B cell (primary cell): ENCODE measurements at regions not wholly inside any gene's neighbourhood (a gene's known extent, or its start where the extent isn't known, plus 50 kb on each side); places are given as distances from the start of the nearest gene placed in this dataset.

Source experiments
- ATAC-seq: fragments of 200-7000 bp; cut with Tn5 transposase; one replicate; pipeline ENCODE4 v1.10.0; 2021; ENCODE audit warnings: low read depth, mild to moderate bottlenecking, moderate number of reproducible peaks, moderate library complexity
- CTCF ChIA-PET: fragments of 350-600 bp; sonication (Branson Sonifier 250); formaldehyde crosslinking; loops from one replicate; lab custom pipeline; 2021; ENCODE audit warnings: antibody characterized with exemption, inconsistent platforms; lab: Charles Lee
- POLR2A ChIA-PET: fragments of 350-600 bp; sonication (Branson Sonifier 250); formaldehyde crosslinking; loops from one replicate; lab custom pipeline; 2021; ENCODE audit warnings: antibody characterized with exemption; lab: Charles Lee
- DNase-seq: peaks from one replicate; pipeline ENCODE4 v3.0.0; 2013
- H2AFZ ChIP-seq: 2 replicates; pipeline ENCODE4 v1.6.1; 2012; ENCODE audit warnings: mild to moderate bottlenecking, low read depth, low read length; ENCODE audit not compliant: insufficient read depth, poor library complexity, severe bottlenecking
- H3K27ac ChIP-seq, 2 donors: 1 replicate in 1 of 2; 2 replicates in 1 of 2; pipeline ENCODE4 v1.5.1; 2012 to 2013; ENCODE audit warnings: low read length in 2 of 2, mild to moderate bottlenecking in 2 of 2, moderate library complexity in 1 of 2
- H3K27me3 ChIP-seq, 4 experiments: fragments of 200-600 bp in 1 of 4; sonication (generic) in 1 of 4; replicated peaks in 1 of 4; 1 replicate in 2 of 4; 2 replicates in 2 of 4; pipeline versions ENCODE4 v1.6.1 to v1.7.0; 2013 to 2016; ENCODE audit warnings: low read length in 3 of 4, mild to moderate bottlenecking in 2 of 4, mixed read lengths in 1 of 4, moderate library complexity in 1 of 4; ENCODE audit not compliant: insufficient read depth in 4 of 4, control insufficient read depth in 3 of 4; ENCODE audit errors: control extremely low read depth in 1 of 4
- H3K36me3 ChIP-seq, 2 experiments: replicated peaks in 1 of 2; 1 replicate in 1 of 2; 2 replicates in 1 of 2; pipeline versions ENCODE4 v1.6.1 to v1.7.1; 2013; ENCODE audit warnings: low read length in 1 of 2; ENCODE audit not compliant: insufficient read depth in 2 of 2, control insufficient read depth in 1 of 2; ENCODE audit errors: control extremely low read depth in 1 of 2, extremely low read depth in 1 of 2
- H3K4me1 ChIP-seq, 2 donors: fragments of 200-600 bp in 1 of 2; sonication (generic) in 1 of 2; 1 replicate in 1 of 2; 2 replicates in 1 of 2; pipeline versions ENCODE4 v1.5.1 to v1.6.1; 2013 to 2017; ENCODE audit warnings: low read length in 2 of 2; ENCODE audit not compliant: control insufficient read depth in 2 of 2, insufficient read depth in 2 of 2
- H3K4me2 ChIP-seq: replicated peaks from 2 replicates; pipeline ENCODE3; 2012; ENCODE audit warnings: mild to moderate bottlenecking, low read depth, low read length; ENCODE audit not compliant: poor library complexity, severe bottlenecking
- H3K4me3 ChIP-seq, 5 experiments: fragments of 200-600 bp in 1 of 5; sonication (generic) in 1 of 5; 1 replicate in 3 of 5; 2 replicates in 2 of 5; pipeline versions ENCODE4 v1.5.1 to v1.7.0; 2011 to 2016; ENCODE audit warnings: low read length in 4 of 5, mild to moderate bottlenecking in 4 of 5, low read depth in 2 of 5, control low read depth in 1 of 5, moderate library complexity in 1 of 5; ENCODE audit not compliant: insufficient read depth in 1 of 5; ENCODE audit errors: control extremely low read depth in 1 of 5, extremely low read depth in 1 of 5
- H3K79me2 ChIP-seq: fragments of 200-600 bp; sonication (generic); one replicate; pipeline ENCODE4 v1.6.0; 2016; ENCODE audit warnings: low read length; ENCODE audit not compliant: control insufficient read depth, insufficient read depth
- H3K9ac ChIP-seq: fragments of 200-600 bp; sonication (generic); 2 replicates; pipeline ENCODE4 v1.6.1; 2017; ENCODE audit warnings: mild to moderate bottlenecking, low read length, moderate library complexity
- H3K9me3 ChIP-seq, 3 donors: one replicate each; pipeline versions ENCODE4 v1.6.1 to v1.7.1; 2013; ENCODE audit warnings: low read length in 2 of 3; ENCODE audit not compliant: control insufficient read depth in 2 of 3, insufficient read depth in 1 of 3; ENCODE audit errors: control extremely low read depth in 1 of 3
- H4K20me1 ChIP-seq: 2 replicates; pipeline ENCODE4 v1.6.0; 2012; ENCODE audit warnings: mild to moderate bottlenecking, low read length; ENCODE audit not compliant: insufficient read depth, control insufficient read depth, poor library complexity, severe bottlenecking
- H3K27ac Mint-ChIP-seq: one replicate; pipeline ENCODE4 v1.8.0; 2021; ENCODE audit warnings: mixed read lengths
- H3K27me3 Mint-ChIP-seq: one replicate; pipeline ENCODE4 v1.8.0; 2021; ENCODE audit warnings: mixed read lengths
- H3K4me1 Mint-ChIP-seq: one replicate; pipeline ENCODE4 v1.8.0; 2021; ENCODE audit warnings: mixed read lengths
- H3K4me3 Mint-ChIP-seq: one replicate; pipeline ENCODE4 v1.8.0; 2021; ENCODE audit warnings: mixed read lengths
- H3K9me3 Mint-ChIP-seq: one replicate; pipeline ENCODE4 v1.8.0; 2022; ENCODE audit warnings: mixed read lengths; ENCODE audit not compliant: insufficient read depth
- CTCF ChIP-seq: fragments of 200-600 bp; IDR thresholded peaks from one replicate; pipeline ENCODE4 v1.8.0; 2022; ENCODE audit warnings: antibody characterized with exemption, mild to moderate bottlenecking
- EZH2 ChIP-seq: IDR thresholded peaks from 2 replicates; pipeline ENCODE4 v1.6.1; 2012; ENCODE audit warnings: borderline replicate concordance, low read depth, mild to moderate bottlenecking, moderate library complexity, low read length; ENCODE audit not compliant: insufficient read depth, poor library complexity, severe bottlenecking
- WGBS: methylation state at CpG from one replicate; pipeline ENCODE4 v1.1.5; 2013; ENCODE audit warnings: missing lambda C conversion rate; ENCODE audit not compliant: insufficient coverage; 5-methylcytosine and 5-hydroxymethylcytosine counted together
- intact Hi-C: fragments of 100-400 bp; cut with micrococcal nuclease; formaldehyde crosslinking; loops from one replicate; pipeline ENCODE4 v1.10.0; 2022

- H3K36me3 ChIP-seq, result no peaks in the 10 kb centered on the region
- TF ChIP-seq CTCF (no peak), EZH2 (no peak)
- no peaks in the 10 kb centered on the region for H3K9me3 Mint-ChIP-seq
- peaks cover 12% of the 10 kb centered on the region for H3K27me3 Mint-ChIP-seq
- H3K4me1 Mint-ChIP-seq, result no peaks in the 10 kb centered on the region
- no peak overlapping the region for H3K27ac Mint-ChIP-seq
- no peak overlapping the region for H3K4me3 Mint-ChIP-seq
- no peak overlapping the region for H3K27ac ChIP-seq
- POLR2A ChIA-PET, result no interaction called here
- H3K4me2 ChIP-seq, result no peak overlapping the region
- DNase-seq (no peak), ATAC-seq (no peak)
- 90% methylated on average over 5 of the region's 5 CpGs for WGBS
- H3K27me3 ChIP-seq, result no peaks in the 10 kb centered on the region
- no peaks in the 10 kb centered on the region for H4K20me1 ChIP-seq
- intact Hi-C loops, result no loop called here
- H3K4me1 ChIP-seq, result no peaks in the 10 kb centered on the region
- H3K9me3 ChIP-seq, result no peaks in the 10 kb centered on the region
- H3K9ac ChIP-seq, result no peak overlapping the region
- CTCF ChIA-PET, result no interaction called here
- H2AFZ ChIP-seq, result no peak overlapping the region
- no peaks in the 10 kb centered on the region for H3K79me2 ChIP-seq
- H3K4me3 ChIP-seq, result no peak overlapping the region
Measured at GRCh38 chr7:36080843-36081242, 72.2 kb upstream of the EEPD1 start.

- H2AFZ ChIP-seq, result no peak overlapping the region
- Mint-ChIP-seq H3K27me3 (peaks cover 12% of the 10 kb centered on the region), H3K27ac (no peak overlapping the region), H3K9me3 (no peaks in the 10 kb centered on the region), H3K4me3 (no peak overlapping the region), H3K4me1 (no peaks in the 10 kb centered on the region)
- H3K27me3 ChIP-seq, result no peaks in the 10 kb centered on the region
- no peak overlapping the region for H3K9ac ChIP-seq
- H3K79me2 ChIP-seq, result no peaks in the 10 kb centered on the region
- H3K9me3 ChIP-seq, result no peaks in the 10 kb centered on the region
- no peak overlapping the region for H3K4me2 ChIP-seq
- intact Hi-C loops, result no loop called here
- no peak overlapping the region for H3K4me3 ChIP-seq
- TF ChIP-seq EZH2 (no peak), CTCF (no peak)
- H3K36me3 ChIP-seq, result no peaks in the 10 kb centered on the region
- no peaks in the 10 kb centered on the region for H3K4me1 ChIP-seq
- no peaks in the 10 kb centered on the region for H4K20me1 ChIP-seq
- POLR2A ChIA-PET, result no interaction called here
- no peak for ATAC-seq
- no peak for DNase-seq
- WGBS, result 100% methylated on average over 2 of the region's 4 CpGs
- CTCF ChIA-PET, result no interaction called here
- no peak overlapping the region for H3K27ac ChIP-seq
Measured at GRCh38 chr7:36082216-36082615, 70.8 kb upstream of the EEPD1 start.
